CD4-positive, alpha-beta T cell (primary cell): ENCODE measurements at regions not wholly inside any gene's neighbourhood (a gene's known extent, or its start where the extent isn't known, plus 50 kb on each side); places are given as distances from the start of the nearest gene placed in this dataset.

ENCODE experiments used
- ATAC-seq: fragments of 200-7000 bp; cut with Tn5 transposase; one replicate; pipeline ENCODE4 v1.10.0; 2022; ENCODE audit warnings: mild to moderate bottlenecking; ENCODE audit not compliant: poor library complexity
- CTCF ChIA-PET: fragments of 350-600 bp; sonication (Branson Sonifier 250); formaldehyde crosslinking; loops from one replicate; lab custom pipeline; 2021; ENCODE audit warnings: antibody characterized with exemption, inconsistent platforms; lab: Charles Lee
- POLR2A ChIA-PET: fragments of 350-600 bp; sonication (Branson Sonifier 250); formaldehyde crosslinking; loops from one replicate; lab custom pipeline; 2021; ENCODE audit warnings: antibody characterized with exemption, inconsistent platforms; lab: Charles Lee
- DNase-seq, 14 experiments: peaks; one replicate each; pipeline ENCODE4 v3.0.0-alpha.2; 2013 to 2020; ENCODE audit warnings: mixed read lengths in 2 of 14
- H3K27ac ChIP-seq, 2 donors: one replicate each; pipeline versions ENCODE4 v1.5.1 to v1.7.0; 2013; ENCODE audit warnings: low read length in 2 of 2, low read depth in 1 of 2, mild to moderate bottlenecking in 1 of 2
- H3K27me3 ChIP-seq, 2 experiments: 1 replicate in 1 of 2; 2 replicates in 1 of 2; pipeline versions ENCODE4 v1.6.1 to v1.7.0; 2013; ENCODE audit warnings: low read length in 2 of 2, control low read depth in 1 of 2, mild to moderate bottlenecking in 1 of 2, moderate library complexity in 1 of 2; ENCODE audit not compliant: insufficient read depth in 2 of 2, control insufficient read depth in 1 of 2
- H3K36me3 ChIP-seq: one replicate; pipeline ENCODE4 v1.6.1; 2013; ENCODE audit warnings: low read length, control low read depth; ENCODE audit not compliant: insufficient read depth
- H3K4me1 ChIP-seq: one replicate; pipeline ENCODE4 v1.6.1; 2013; ENCODE audit warnings: low read length, control low read depth; ENCODE audit not compliant: insufficient read depth
- H3K4me3 ChIP-seq: one replicate; pipeline ENCODE4 v1.5.1; 2013; ENCODE audit warnings: mild to moderate bottlenecking, low read length, moderate library complexity
- H3K9me3 ChIP-seq, 2 experiments: 1 replicate in 1 of 2; 2 replicates in 1 of 2; pipeline versions ENCODE4 v1.6.1 to v1.7.0; 2013; ENCODE audit warnings: low read length in 2 of 2, mild to moderate bottlenecking in 2 of 2, control low read depth in 1 of 2, moderate library complexity in 1 of 2; ENCODE audit not compliant: control insufficient read depth in 1 of 2, insufficient read depth in 1 of 2
- H3K27ac Mint-ChIP-seq: one replicate; pipeline ENCODE4 v1.8.0; 2020; ENCODE audit warnings: mixed read lengths
- H3K27me3 Mint-ChIP-seq: one replicate; pipeline ENCODE4 v1.8.0; 2021; ENCODE audit warnings: mixed read lengths
- H3K36me3 Mint-ChIP-seq: one replicate; pipeline ENCODE4 v1.8.0; 2021; ENCODE audit warnings: low read depth, mixed read lengths
- H3K4me1 Mint-ChIP-seq: one replicate; pipeline ENCODE4 v1.8.0; 2021; ENCODE audit warnings: low read depth, mixed read lengths
- H3K4me3 Mint-ChIP-seq: one replicate; pipeline ENCODE4 v1.8.0; 2020; ENCODE audit warnings: mild to moderate bottlenecking, mixed read lengths
- H3K9me3 Mint-ChIP-seq: one replicate; pipeline ENCODE4 v1.8.0; 2020; ENCODE audit warnings: mixed read lengths
- CTCF ChIP-seq: fragments of 200-600 bp; IDR thresholded peaks from one replicate; pipeline ENCODE4 v1.8.0; 2022; ENCODE audit warnings: antibody characterized with exemption, mild to moderate bottlenecking
- intact Hi-C, 2 experiments: fragments of 100-400 bp; cut with DNase I in 1 of 2; cut with micrococcal nuclease in 1 of 2; formaldehyde crosslinking; loops; one replicate each; pipeline versions ENCODE4 v1.15.1 to v1.9.0; 2023 to 2025; cut with DNase I, micrococcal nuclease

- Histone ChIP-seq H3K4me3 (no peak overlapping the region), H3K36me3 (no peaks in the 10 kb centered on the region), H3K27ac (no peak overlapping the region), H3K9me3 (no peaks in the 10 kb centered on the region), H3K4me1 (no peaks in the 10 kb centered on the region), H3K27me3 (peaks cover 7 to 26% of the 10 kb centered on the region in 2 experiments)
- Mint-ChIP-seq H3K9me3 (no peaks in the 10 kb centered on the region), H3K36me3 (no peaks in the 10 kb centered on the region), H3K4me3 (no peak overlapping the region), H3K27me3 (peaks cover 45% of the 10 kb centered on the region), H3K27ac (no peak overlapping the region), H3K4me1 (no peaks in the 10 kb centered on the region)
- no peak for DNase-seq
- intact Hi-C loops: no loop called here
- POLR2A ChIA-PET: no interaction called here
- no peak for ATAC-seq
- TF ChIP-seq CTCF: no peak
- CTCF ChIA-PET: no interaction called here
Observed at GRCh38 chr14:54294802-54295201, 102.0 kb upstream of the CDKN3 start.

- no peaks in the 10 kb centered on the region for H3K4me1 Mint-ChIP-seq
- TF ChIP-seq CTCF: no peak
- H3K27me3 Mint-ChIP-seq: peaks cover 35% of the 10 kb centered on the region
- no peak overlapping the region for H3K4me3 ChIP-seq
- H3K9me3 Mint-ChIP-seq: no peaks in the 10 kb centered on the region
- intact Hi-C loops: no loop called here
- ATAC-seq (no peak), DNase-seq (no peak)
- no peak overlapping the region for H3K27ac Mint-ChIP-seq
- H3K9me3 ChIP-seq: no peaks in the 10 kb centered on the region
- H3K4me1 ChIP-seq: no peaks in the 10 kb centered on the region
- ChIA-PET CTCF (interaction anchor here (0.7 kb wide), 1 partner anchor 49 kb away, joined by 3 read pairs; no protein-coding TSS in a partner anchor), POLR2A (no interaction called here)
- H3K27ac ChIP-seq: no peak overlapping the region
- no peaks in the 10 kb centered on the region for H3K36me3 Mint-ChIP-seq
- H3K36me3 ChIP-seq: no peaks in the 10 kb centered on the region
- no peak overlapping the region for H3K4me3 Mint-ChIP-seq
- peaks cover 5 to 15% of the 10 kb centered on the region in 2 experiments for H3K27me3 ChIP-seq
Observed at GRCh38 chr14:54299410-54300363, 97.1 kb upstream of the CDKN3 start.

GRCh38 chr14:54300881-54301280, 95.9 kb upstream of the CDKN3 start:
- H3K4me1 ChIP-seq: no peaks in the 10 kb centered on the region
- Mint-ChIP-seq H3K27me3 (peaks cover 33% of the 10 kb centered on the region), H3K4me3 (no peak overlapping the region), H3K27ac (no peak overlapping the region), H3K4me1 (no peaks in the 10 kb centered on the region), H3K36me3 (no peaks in the 10 kb centered on the region), H3K9me3 (no peaks in the 10 kb centered on the region)
- DNase-seq: no peak
- POLR2A ChIA-PET: no interaction called here
- TF ChIP-seq CTCF: no peak
- no peak for ATAC-seq
- no peak overlapping the region for H3K27ac ChIP-seq
- no peak overlapping the region for H3K4me3 ChIP-seq
- no peaks in the 10 kb centered on the region for H3K36me3 ChIP-seq
- no peaks in the 10 kb centered on the region for H3K9me3 ChIP-seq
- intact Hi-C loops: no loop called here
- peaks cover 0 to 15% of the 10 kb centered on the region in 2 experiments for H3K27me3 ChIP-seq
- CTCF ChIA-PET: no interaction called here
